A549 (cell line): ENCODE measurements at regions not wholly inside any gene's neighbourhood (a gene's known extent, or its start where the extent isn't known, plus 50 kb on each side); places are given as distances from the start of the nearest gene placed in this dataset.

Experiments
- ATAC-seq, 2 experiments: fragments of 200-7000 bp in 1 of 2; fragments of >200 bp in 1 of 2; cut with Nextera tagmentation in 1 of 2; cut with Tn5 transposase in 1 of 2; 3 replicates each; pipeline versions ENCODE4 v1.8.0 to v1.9.1; 2018 to 2020; ENCODE audit warnings: mild to moderate bottlenecking in 1 of 2, moderate library complexity in 1 of 2
- CTCF ChIA-PET: fragments of 300-600 bp; sonication (Branson Sonifier 250); formaldehyde crosslinking; extraction: SDS; loops from one replicate; lab custom pipeline; 2021; ENCODE audit warnings: antibody characterized with exemption, inconsistent platforms; lab: Yijun Ruan, JAX
- POLR2A ChIA-PET: fragments of 350-600 bp; formaldehyde crosslinking; extraction: SDS; loops from one replicate; lab custom pipeline; 2021; ENCODE audit warnings: antibody characterized with exemption, inconsistent platforms; lab: Yijun Ruan, JAX
- DNase-seq, 2 experiments: peaks; one replicate each; pipeline versions ENCODE4 v3.0.0 to v3.0.0-alpha.2; 2011 to 2016; ENCODE audit warnings: low read depth in 1 of 2, low spot score in 1 of 2
- FAIRE-seq: peaks from 2 replicates; lab custom pipeline; 2011; peaks lifted over from hg19 to GRCh38; lab: Jason Lieb, UNC
- H3K27ac ChIP-seq, 2 experiments: fragments of >200 bp; sonication (Bioruptor Twin); formaldehyde crosslinking; 3 replicates each; pipeline ENCODE4 v1.5.1; 2016 to 2017
- H3K4me1 ChIP-seq: fragments of >200 bp; sonication (Bioruptor Twin); formaldehyde crosslinking; 3 replicates; pipeline ENCODE4 v1.6.1; 2016
- H3K4me2 ChIP-seq: fragments of >200 bp; sonication (Bioruptor Twin); formaldehyde crosslinking; 3 replicates; pipeline ENCODE4 v1.6.1; 2016
- H3K4me3 ChIP-seq: fragments of >200 bp; sonication (Bioruptor Twin); formaldehyde crosslinking; 3 replicates; pipeline ENCODE4 v1.5.1; 2016
- H3K9me3 ChIP-seq: fragments of >200 bp; sonication (Bioruptor Twin); formaldehyde crosslinking; 3 replicates; pipeline ENCODE4 v1.6.1; 2016
- BHLHE40 ChIP-seq: IDR thresholded peaks from 2 replicates; pipeline ENCODE4 v1.6.1; 2012; ENCODE audit warnings: low read depth, low read length, inconsistent platforms
- CBX8 ChIP-seq: fragments of 200-600 bp; sonication (generic); IDR thresholded peaks from 2 replicates; pipeline ENCODE4 v1.6.1; 2016
- CEBPB ChIP-seq, 2 experiments: fragments of >200 bp in 1 of 2; sonication (Bioruptor Twin) in 1 of 2; formaldehyde crosslinking in 1 of 2; IDR thresholded peaks; 2 replicates each; pipeline ENCODE4 v1.6.1; 2012 to 2016
- EHF ChIP-seq: fragments of 250-450 bp; sonication (Bioruptor Pico); IDR thresholded peaks from 2 replicates; pipeline ENCODE4 v1.5.0; 2020; ENCODE audit warnings: mild to moderate bottlenecking
- EHMT2 ChIP-seq: fragments of 200-600 bp; sonication (generic); IDR thresholded peaks from 2 replicates; pipeline ENCODE4 v1.6.1; 2016; ENCODE audit warnings: antibody characterized with exemption, low read depth, mild to moderate bottlenecking, moderate library complexity
- FOSL2 ChIP-seq, 2 experiments: fragments of 450-650 bp in 1 of 2; fragments of >200 bp in 1 of 2; sonication (Bioruptor Twin) in 1 of 2; formaldehyde crosslinking; IDR thresholded peaks; 2 replicates each; pipeline versions ENCODE4 v1.5.0 to v1.6.1; 2016 to 2020; ENCODE audit warnings: mild to moderate bottlenecking in 1 of 2, moderate library complexity in 1 of 2
- HOXA7 ChIP-seq: fragments of 250-450 bp; sonication (Bioruptor Pico); IDR thresholded peaks from 2 replicates; pipeline ENCODE4 v1.5.0; 2020; ENCODE audit warnings: mild to moderate bottlenecking, moderate library complexity
- HOXB5 ChIP-seq: fragments of 250-450 bp; sonication (Bioruptor Pico); IDR thresholded peaks from 2 replicates; pipeline ENCODE4 v1.5.0; 2020; ENCODE audit warnings: mild to moderate bottlenecking, moderate library complexity
- JUNB ChIP-seq: fragments of >200 bp; sonication (Bioruptor Twin); formaldehyde crosslinking; IDR thresholded peaks from 2 replicates; pipeline ENCODE4 v1.6.1; 2016
- KDM1A ChIP-seq: fragments of 200-600 bp; sonication (generic); IDR thresholded peaks from 2 replicates; pipeline ENCODE4 v1.6.1; 2016; ENCODE audit warnings: low read depth, mild to moderate bottlenecking
- MAFK ChIP-seq: fragments of 450-650 bp; IDR thresholded peaks from 2 replicates; pipeline ENCODE4 v1.6.1; 2014; ENCODE audit not compliant: partially characterized antibody
- MAZ ChIP-seq: fragments of 150-350 bp; IDR thresholded peaks from 2 replicates; pipeline ENCODE4 v1.6.1; 2014; ENCODE audit warnings: antibody characterized with exemption, low read depth, low read length, borderline replicate concordance
- NR3C1 ChIP-seq: fragments of >200 bp; sonication (Bioruptor Twin); formaldehyde crosslinking; IDR thresholded peaks from 3 replicates; pipeline ENCODE4 v1.6.1; 2017
- POLR2A ChIP-seq: IDR thresholded peaks from 2 replicates; pipeline ENCODE4 v1.6.1; 2012; ENCODE audit warnings: mild to moderate bottlenecking, low read length
- RARB ChIP-seq: fragments of 250-450 bp; sonication (Bioruptor Pico); IDR thresholded peaks from 2 replicates; pipeline ENCODE4 v1.8.0; 2021; ENCODE audit warnings: mild to moderate bottlenecking, moderate library complexity
- RFX5 ChIP-seq: fragments of 450-650 bp; IDR thresholded peaks from 2 replicates; pipeline ENCODE4 v1.7.1; 2014; ENCODE audit warnings: antibody characterized with exemption, mild to moderate bottlenecking, moderate library complexity
- SMC3 ChIP-seq: fragments of >200 bp; sonication (Bioruptor Twin); formaldehyde crosslinking; IDR thresholded peaks from 3 replicates; pipeline ENCODE4 v1.6.1; 2018; ENCODE audit warnings: inconsistent platforms
- SREBF2 ChIP-seq: fragments of 450-650 bp; IDR thresholded peaks from 2 replicates; pipeline ENCODE4 v1.6.1; 2014; ENCODE audit warnings: mild to moderate bottlenecking, moderate library complexity
- TFCP2L1 ChIP-seq: fragments of 250-450 bp; sonication (Bioruptor Pico); IDR thresholded peaks from 2 replicates; pipeline ENCODE4 v1.5.0; 2021; ENCODE audit warnings: mild to moderate bottlenecking
- TP53 ChIP-seq: fragments of 250-450 bp; sonication (Bioruptor Pico); IDR thresholded peaks from 2 replicates; pipeline ENCODE4 v1.5.0; 2021; ENCODE audit warnings: mild to moderate bottlenecking, moderate library complexity
- ZC3H11A ChIP-seq: fragments of 450-650 bp; IDR thresholded peaks from 2 replicates; pipeline ENCODE4 v1.6.1; 2014; ENCODE audit warnings: antibody characterized with exemption, mild to moderate bottlenecking
- ZNF302 ChIP-seq: fragments of 250-450 bp; sonication (Bioruptor Pico); IDR thresholded peaks from 2 replicates; pipeline ENCODE4 v1.9.0; 2021; ENCODE audit warnings: inconsistent platforms, mild to moderate bottlenecking, moderate library complexity
- WGBS: methylation state at CpG from one replicate; pipeline ENCODE4 v1.1.6; 2017; ENCODE audit errors: missing lambda C conversion rate; 5-methylcytosine and 5-hydroxymethylcytosine counted together
- TF ChIP-seq, protein P1 (sequence below): IDR thresholded peaks from 2 replicates; pipeline ENCODE4 v1.6.1; 2012
- TF ChIP-seq, protein P2 (sequence below): IDR thresholded peaks from 2 replicates; pipeline ENCODE4 v1.6.1; 2012; ENCODE audit warnings: low read depth, borderline replicate concordance
- TF ChIP-seq, protein P3 (sequence below): fragments of >200 bp; sonication (Bioruptor Twin); formaldehyde crosslinking; IDR thresholded peaks from 3 replicates; pipeline ENCODE4 v1.6.1; 2016
- TF ChIP-seq, protein P4 (sequence below): IDR thresholded peaks from 2 replicates; pipeline ENCODE4 v1.6.1; 2012
- TF ChIP-seq, protein P5 (sequence below): fragments of 200-600 bp; sonication (generic); IDR thresholded peaks from 2 replicates; pipeline ENCODE4 v1.6.1; 2016; ENCODE audit warnings: antibody characterized with exemption, mild to moderate bottlenecking, moderate library complexity

DNA sequence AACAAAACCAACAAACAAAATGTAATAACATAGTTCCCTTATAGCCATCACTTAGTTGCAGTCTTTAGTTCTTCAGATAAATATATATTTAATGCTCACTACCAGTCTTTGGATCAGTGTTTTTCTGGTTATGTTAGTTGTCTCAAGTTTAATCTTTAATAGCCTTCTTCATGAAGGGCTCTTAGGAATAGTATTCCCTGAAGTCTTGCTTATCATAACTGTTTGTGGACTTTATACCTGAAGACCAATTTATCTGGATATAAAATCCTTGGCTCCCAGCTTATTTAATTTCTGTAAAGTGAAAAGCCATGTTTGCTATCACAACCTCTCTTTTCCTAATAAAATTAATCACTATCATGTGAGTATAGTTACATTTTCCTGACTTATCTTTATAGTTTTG, 379.7 kb downstream of the ARL6IP6 start:
- H3K4me1 ChIP-seq = no peaks in the 10 kb centered on the region
- ATAC-seq (no peak), FAIRE-seq (no peak), DNase-seq (no peak)
- H3K9me3 ChIP-seq = no peaks in the 10 kb centered on the region
- H3K27ac ChIP-seq = no peak overlapping the region
- no peak overlapping the region for H3K4me2 ChIP-seq
- TF ChIP-seq NR3C1 (no peak), RFX5 (no peak), CBX8 (no peak), EHF (CRISPR knock-in tag) (no peak), JUNB (no peak), KDM1A (no peak), HOXA7 (CRISPR knock-in tag) (no peak), SREBF2 (no peak), SMC3 (no peak), ZC3H11A (no peak), RARB (no peak), TFCP2L1 (no peak), ZNF302 (no peak), MAFK (no peak)
- TF ChIP-seq, protein P1, sequence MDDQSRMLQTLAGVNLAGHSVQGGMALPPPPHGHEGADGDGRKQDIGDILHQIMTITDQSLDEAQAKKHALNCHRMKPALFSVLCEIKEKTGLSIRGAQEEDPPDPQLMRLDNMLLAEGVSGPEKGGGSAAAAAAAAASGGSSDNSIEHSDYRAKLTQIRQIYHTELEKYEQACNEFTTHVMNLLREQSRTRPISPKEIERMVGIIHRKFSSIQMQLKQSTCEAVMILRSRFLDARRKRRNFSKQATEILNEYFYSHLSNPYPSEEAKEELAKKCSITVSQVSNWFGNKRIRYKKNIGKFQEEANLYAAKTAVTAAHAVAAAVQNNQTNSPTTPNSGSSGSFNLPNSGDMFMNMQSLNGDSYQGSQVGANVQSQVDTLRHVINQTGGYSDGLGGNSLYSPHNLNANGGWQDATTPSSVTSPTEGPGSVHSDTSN = no peak
- TF ChIP-seq, protein P2, sequence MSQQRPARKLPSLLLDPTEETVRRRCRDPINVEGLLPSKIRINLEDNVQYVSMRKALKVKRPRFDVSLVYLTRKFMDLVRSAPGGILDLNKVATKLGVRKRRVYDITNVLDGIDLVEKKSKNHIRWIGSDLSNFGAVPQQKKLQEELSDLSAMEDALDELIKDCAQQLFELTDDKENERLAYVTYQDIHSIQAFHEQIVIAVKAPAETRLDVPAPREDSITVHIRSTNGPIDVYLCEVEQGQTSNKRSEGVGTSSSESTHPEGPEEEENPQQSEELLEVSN = no peak
- TF ChIP-seq, protein P3, sequence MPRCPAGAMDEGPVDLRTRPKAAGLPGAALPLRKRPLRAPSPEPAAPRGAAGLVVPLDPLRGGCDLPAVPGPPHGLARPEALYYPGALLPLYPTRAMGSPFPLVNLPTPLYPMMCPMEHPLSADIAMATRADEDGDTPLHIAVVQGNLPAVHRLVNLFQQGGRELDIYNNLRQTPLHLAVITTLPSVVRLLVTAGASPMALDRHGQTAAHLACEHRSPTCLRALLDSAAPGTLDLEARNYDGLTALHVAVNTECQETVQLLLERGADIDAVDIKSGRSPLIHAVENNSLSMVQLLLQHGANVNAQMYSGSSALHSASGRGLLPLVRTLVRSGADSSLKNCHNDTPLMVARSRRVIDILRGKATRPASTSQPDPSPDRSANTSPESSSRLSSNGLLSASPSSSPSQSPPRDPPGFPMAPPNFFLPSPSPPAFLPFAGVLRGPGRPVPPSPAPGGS = no peak
- TF ChIP-seq, protein P4, sequence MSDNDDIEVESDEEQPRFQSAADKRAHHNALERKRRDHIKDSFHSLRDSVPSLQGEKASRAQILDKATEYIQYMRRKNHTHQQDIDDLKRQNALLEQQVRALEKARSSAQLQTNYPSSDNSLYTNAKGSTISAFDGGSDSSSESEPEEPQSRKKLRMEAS = no peak
- H3K4me3 ChIP-seq = no peak overlapping the region
- ChIA-PET CTCF (no interaction called here), POLR2A (no interaction called here)

DNA sequence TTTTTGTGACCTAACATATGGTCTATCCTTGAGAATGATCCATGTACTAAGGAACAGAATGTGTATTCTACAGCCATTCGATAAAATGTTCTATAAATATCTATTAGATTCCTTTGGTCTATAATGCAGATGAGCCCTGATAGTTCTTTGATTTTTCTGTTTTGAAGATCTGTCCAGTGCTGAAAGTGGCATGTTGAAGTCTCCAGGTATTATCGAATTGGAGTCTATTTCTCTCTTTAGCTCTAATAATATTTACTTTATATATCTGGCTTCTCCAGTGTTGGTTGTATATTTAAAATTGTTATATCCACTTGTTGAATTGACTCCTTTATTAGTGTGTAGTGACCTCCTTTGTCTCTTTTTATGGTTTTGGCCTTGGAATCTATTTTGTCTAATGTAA, 377.9 kb downstream of the ARL6IP6 start:
- Histone ChIP-seq H3K4me3 (no peak overlapping the region), H3K4me1 (no peaks in the 10 kb centered on the region)
- POLR2A ChIA-PET = no interaction called here
- no peak for TF ChIP-seq TP53
- TF ChIP-seq, protein P5, sequence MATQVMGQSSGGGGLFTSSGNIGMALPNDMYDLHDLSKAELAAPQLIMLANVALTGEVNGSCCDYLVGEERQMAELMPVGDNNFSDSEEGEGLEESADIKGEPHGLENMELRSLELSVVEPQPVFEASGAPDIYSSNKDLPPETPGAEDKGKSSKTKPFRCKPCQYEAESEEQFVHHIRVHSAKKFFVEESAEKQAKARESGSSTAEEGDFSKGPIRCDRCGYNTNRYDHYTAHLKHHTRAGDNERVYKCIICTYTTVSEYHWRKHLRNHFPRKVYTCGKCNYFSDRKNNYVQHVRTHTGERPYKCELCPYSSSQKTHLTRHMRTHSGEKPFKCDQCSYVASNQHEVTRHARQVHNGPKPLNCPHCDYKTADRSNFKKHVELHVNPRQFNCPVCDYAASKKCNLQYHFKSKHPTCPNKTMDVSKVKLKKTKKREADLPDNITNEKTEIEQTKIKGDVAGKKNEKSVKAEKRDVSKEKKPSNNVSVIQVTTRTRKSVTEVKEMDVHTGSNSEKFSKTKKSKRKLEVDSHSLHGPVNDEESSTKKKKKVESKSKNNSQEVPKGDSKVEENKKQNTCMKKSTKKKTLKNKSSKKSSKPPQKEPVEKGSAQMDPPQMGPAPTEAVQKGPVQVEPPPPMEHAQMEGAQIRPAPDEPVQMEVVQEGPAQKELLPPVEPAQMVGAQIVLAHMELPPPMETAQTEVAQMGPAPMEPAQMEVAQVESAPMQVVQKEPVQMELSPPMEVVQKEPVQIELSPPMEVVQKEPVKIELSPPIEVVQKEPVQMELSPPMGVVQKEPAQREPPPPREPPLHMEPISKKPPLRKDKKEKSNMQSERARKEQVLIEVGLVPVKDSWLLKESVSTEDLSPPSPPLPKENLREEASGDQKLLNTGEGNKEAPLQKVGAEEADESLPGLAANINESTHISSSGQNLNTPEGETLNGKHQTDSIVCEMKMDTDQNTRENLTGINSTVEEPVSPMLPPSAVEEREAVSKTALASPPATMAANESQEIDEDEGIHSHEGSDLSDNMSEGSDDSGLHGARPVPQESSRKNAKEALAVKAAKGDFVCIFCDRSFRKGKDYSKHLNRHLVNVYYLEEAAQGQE = peak; percentile 60; the same call in 1 of the 2 replicates
- TF ChIP-seq, all 56 proteins: peak for 1
- H3K27ac ChIP-seq = no peak overlapping the region
- ATAC-seq (no peak), FAIRE-seq (no peak), DNase-seq (no peak)
- CTCF ChIA-PET = interaction anchor here (1.0 kb wide), 1 partner anchor 10 kb away, joined by 3 read pairs; no protein-coding TSS in a partner anchor
- H3K4me2 ChIP-seq = no peak overlapping the region
- no peaks in the 10 kb centered on the region for H3K9me3 ChIP-seq
- WGBS = 17% methylated on average over 2 of the region's 2 CpGs

DNA sequence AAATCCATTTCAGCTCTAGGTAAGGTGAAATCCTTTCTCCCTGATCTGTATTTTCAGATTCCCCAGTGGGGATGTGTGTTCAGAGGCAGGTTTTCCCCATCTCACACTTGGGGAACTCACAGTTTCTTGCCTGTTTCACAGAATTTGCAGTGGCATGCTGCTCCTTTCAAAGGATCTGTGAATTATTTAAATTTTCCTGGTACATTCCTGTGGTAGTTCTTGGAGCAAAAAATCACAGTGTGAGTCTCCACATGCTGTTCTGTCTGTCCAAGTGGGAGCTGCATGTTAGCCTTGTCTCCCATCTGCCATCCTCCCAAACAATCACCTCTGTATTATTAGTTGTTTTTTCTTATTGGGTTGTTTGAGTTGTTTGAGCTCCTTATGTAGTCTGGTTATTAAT, 372.9 kb downstream of the ARL6IP6 start:
- TF ChIP-seq FOSL2 (IDR thresholded peaks at IDR 0.05) (no peak), FOSL2 (CRISPR knock-in tag; IDR thresholded peaks at IDR 0.05) (no peak), BHLHE40 (no peak), POLR2A (no peak), HOXA7 (CRISPR knock-in tag) (no peak), CEBPB (IDR thresholded peaks at IDR 0.05) (no peak), CBX8 (no peak), HOXB5 (CRISPR knock-in tag) (no peak), MAZ (no peak), SREBF2 (no peak), EHMT2 (no peak)
- TF ChIP-seq, protein P3 = no peak
- ATAC-seq (no peak), FAIRE-seq (no peak), DNase-seq (no peak)
- no peaks in the 10 kb centered on the region for H3K9me3 ChIP-seq
- no peak overlapping the region for H3K4me2 ChIP-seq
- H3K4me1 ChIP-seq = no peaks in the 10 kb centered on the region
- ChIA-PET CTCF (no interaction called here), POLR2A (no interaction called here)
- H3K27ac ChIP-seq = no peak overlapping the region
- no peak overlapping the region for H3K4me3 ChIP-seq
